GM23248 (cell line): ENCODE measurements at regions not wholly inside any gene's neighbourhood (a gene's known extent, or its start where the extent isn't known, plus 50 kb on each side); places are given as distances from the start of the nearest gene placed in this dataset.

Source experiments
- DNase-seq: peaks from one replicate; pipeline ENCODE4 v3.0.0-alpha.2; 2015
- H2AFZ ChIP-seq: fragments of 200-600 bp; sonication (generic); 2 replicates; pipeline ENCODE4 v1.6.1; 2016; ENCODE audit warnings: antibody characterized with exemption
- H3F3A ChIP-seq: fragments of 200-600 bp; sonication (generic); 2 replicates; pipeline ENCODE4 v1.6.1; 2016; ENCODE audit warnings: mild to moderate bottlenecking, antibody characterized with exemption, mixed run types; ENCODE audit not compliant: insufficient read depth
- H3K27ac ChIP-seq: fragments of 200-600 bp; sonication (generic); 2 replicates; pipeline ENCODE4 v1.5.1; 2016; ENCODE audit warnings: mild to moderate bottlenecking
- H3K27me3 ChIP-seq: fragments of 200-600 bp; sonication (generic); replicated peaks from 2 replicates; pipeline ENCODE4 v1.6.1; 2016; ENCODE audit warnings: mild to moderate bottlenecking; ENCODE audit not compliant: insufficient read depth
- H3K36me3 ChIP-seq: fragments of 200-600 bp; sonication (generic); 2 replicates; pipeline ENCODE4 v1.6.1; 2016; ENCODE audit warnings: low read depth, mild to moderate bottlenecking
- H3K4me1 ChIP-seq: fragments of 200-600 bp; sonication (generic); 2 replicates; pipeline ENCODE4 v1.6.1; 2016; ENCODE audit warnings: mild to moderate bottlenecking; ENCODE audit not compliant: insufficient read depth
- H3K4me2 ChIP-seq: fragments of 200-600 bp; sonication (generic); one replicate; pipeline ENCODE4 v1.6.1; 2016; ENCODE audit warnings: mild to moderate bottlenecking; ENCODE audit not compliant: unreplicated experiment
- H3K4me3 ChIP-seq: fragments of 200-600 bp; sonication (generic); 2 replicates; pipeline ENCODE4 v1.5.1; 2016; ENCODE audit warnings: mild to moderate bottlenecking
- H3K79me2 ChIP-seq: fragments of 200-600 bp; sonication (generic); 2 replicates; pipeline ENCODE4 v1.6.1; 2016; ENCODE audit warnings: mild to moderate bottlenecking; ENCODE audit not compliant: insufficient read depth
- H3K9ac ChIP-seq: fragments of 200-600 bp; sonication (generic); 2 replicates; pipeline ENCODE4 v1.6.1; 2016; ENCODE audit warnings: mild to moderate bottlenecking
- H3K9me2 ChIP-seq: fragments of 200-600 bp; sonication (generic); 2 replicates; pipeline ENCODE4 v1.6.1; 2016; ENCODE audit warnings: mixed run types, mild to moderate bottlenecking, moderate library complexity; ENCODE audit not compliant: insufficient read depth
- H3K9me3 ChIP-seq: fragments of 200-600 bp; sonication (generic); one replicate; pipeline ENCODE4 v1.6.1; 2017; ENCODE audit warnings: low read depth
- H4K20me1 ChIP-seq: fragments of 200-600 bp; sonication (generic); 2 replicates; pipeline ENCODE4 v1.6.0; 2016; ENCODE audit not compliant: insufficient read depth
- EZH2 ChIP-seq: fragments of 200-600 bp; sonication (generic); IDR thresholded peaks from 2 replicates; pipeline ENCODE4 v1.6.1; 2018; ENCODE audit warnings: antibody characterized with exemption, mild to moderate bottlenecking; ENCODE audit not compliant: insufficient read depth, poor library complexity, severe bottlenecking
- EZH2phosphoT487 ChIP-seq: fragments of 200-600 bp; sonication (generic); IDR thresholded peaks from 2 replicates; pipeline ENCODE4 v1.6.1; 2018; ENCODE audit warnings: antibody characterized with exemption, moderate library complexity, mild to moderate bottlenecking, low read depth; ENCODE audit not compliant: insufficient read depth
- WGBS, 2 experiments: methylation state at CpG; one replicate each; pipeline ENCODE4 v1.1.6; 2015 to 2017; ENCODE audit warnings: low lambda C conversion rate in 2 of 2, low coverage in 1 of 2; ENCODE audit errors: missing lambda C conversion rate in 2 of 2; 5-methylcytosine and 5-hydroxymethylcytosine counted together
- in situ Hi-C: fragments of 300-500 bp; cut with MboI; formaldehyde crosslinking; loops from 2 replicates; pipeline ENCODE4 v1.15.0; 2020

DNA sequence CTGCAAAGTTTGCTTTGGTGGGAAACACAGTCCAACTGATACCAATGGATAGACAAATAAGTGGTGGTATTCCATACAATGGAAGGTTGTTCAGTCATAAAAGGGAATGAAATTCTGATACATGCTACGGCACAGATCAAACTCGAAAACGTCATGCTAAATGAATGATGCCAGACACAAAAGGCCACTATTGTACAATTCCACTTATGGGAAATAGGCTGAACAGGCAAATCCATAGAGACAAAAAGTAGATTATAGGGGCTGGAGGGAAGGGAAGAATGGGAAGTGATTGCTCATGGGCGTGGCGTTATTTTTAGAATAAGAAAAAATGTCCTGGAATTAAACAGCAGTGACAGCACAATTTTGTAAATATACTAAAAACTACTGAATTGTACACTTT lies 66.0 kb upstream of the FOXK1 start:
- in situ Hi-C loops, result loop anchor here (25.0 kb wide), 1 partner anchor 1754 kb away; no protein-coding TSS in a partner anchor
- no peaks in the 10 kb centered on the region for H3K36me3 ChIP-seq

DNA sequence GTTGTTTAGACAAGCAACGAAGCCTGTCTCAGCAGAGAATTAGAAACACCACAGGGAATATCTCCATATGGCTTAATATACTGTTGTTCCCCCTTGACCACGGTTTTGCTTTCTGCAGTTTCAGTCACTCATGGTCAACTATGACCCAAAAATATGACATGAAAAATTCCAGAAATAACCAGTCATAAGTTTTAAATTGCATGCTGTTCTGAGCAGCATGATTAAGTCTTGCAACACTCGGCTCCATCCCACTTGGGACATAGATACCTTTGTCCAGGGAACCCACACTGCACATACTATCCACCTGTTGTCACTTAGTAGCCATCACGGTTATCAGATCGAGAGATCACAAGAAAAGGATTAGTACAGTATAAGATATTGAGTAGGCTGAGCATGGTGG lies 60.7 kb upstream of the FOXK1 start:
- 84 to 85% methylated on average over 5 of the region's 5 CpGs for WGBS, 2 experiments
- no peak overlapping the region for H3K27ac ChIP-seq

More for the DNA sequence above, 66.0 kb upstream of the FOXK1 start:
- Histone ChIP-seq H3F3A (peaks cover 16% of the 10 kb centered on the region), H3K4me3 (no peak overlapping the region), H3K9me3 (no peaks in the 10 kb centered on the region), H3K9me2 (no peaks in the 10 kb centered on the region), H2AFZ (no peak overlapping the region), H3K79me2 (no peaks in the 10 kb centered on the region), H4K20me1 (no peaks in the 10 kb centered on the region), H3K27me3 (no peaks in the 10 kb centered on the region), H3K27ac (no peak overlapping the region), H3K4me1 (peaks cover 22% of the 10 kb centered on the region), H3K9ac (no peak overlapping the region), H3K4me2 (no peak overlapping the region)
- no peak for DNase-seq
- TF ChIP-seq EZH2, result no peak
- TF ChIP-seq EZH2phosphoT487, result no peak
- WGBS, 2 experiments, result 98% methylated on average over 5 of the region's 5 CpGs

DNA sequence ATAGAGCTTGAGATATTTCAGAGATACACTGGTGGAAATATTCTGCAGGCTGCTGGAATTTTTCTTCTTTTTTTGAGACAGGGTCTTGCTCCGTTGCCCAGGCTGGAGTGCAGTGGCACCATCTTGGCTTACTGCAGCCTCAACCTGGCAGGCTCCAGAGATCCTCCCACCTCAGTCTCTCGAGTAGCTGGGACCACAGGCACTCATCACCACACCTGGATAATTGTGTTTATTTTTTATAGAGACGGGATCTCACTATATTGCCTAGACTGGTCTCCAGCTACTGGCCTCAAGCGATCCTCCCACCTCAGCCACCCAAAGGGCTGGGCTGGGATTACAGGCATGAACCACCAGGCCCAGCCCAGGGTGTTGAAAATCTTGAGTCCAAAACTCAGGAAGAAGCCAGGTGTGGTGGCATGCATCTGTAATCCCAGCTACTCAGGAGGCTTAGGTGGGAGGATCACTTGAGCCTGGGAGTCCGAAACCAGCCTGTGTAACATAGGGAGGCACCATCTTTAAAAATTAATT lies 55.7 kb upstream of the FOXK1 start:
- no peak overlapping the region for H3K27ac ChIP-seq
- DNase-seq, result no peak
- no peaks in the 10 kb centered on the region for H3K79me2 ChIP-seq
- no peaks in the 10 kb centered on the region for H4K20me1 ChIP-seq
- no peaks in the 10 kb centered on the region for H3K9me2 ChIP-seq
- no peaks in the 10 kb centered on the region for H3K27me3 ChIP-seq
- H2AFZ ChIP-seq, result no peak overlapping the region
- no peak overlapping the region for H3K4me2 ChIP-seq
- 76 to 83% methylated on average over 5 of the region's 5 CpGs for WGBS, 2 experiments
- 0 out of 2 replicates have a peak, but pooled peaks cover 8% of the 10 kb centered on the region for H3K4me1 ChIP-seq
- H3K4me3 ChIP-seq, result no peak overlapping the region
- no peak overlapping the region for H3K9ac ChIP-seq
- TF ChIP-seq EZH2phosphoT487 (no peak), EZH2 (no peak)
- no peaks in the 10 kb centered on the region for H3K36me3 ChIP-seq
- H3K9me3 ChIP-seq, result no peaks in the 10 kb centered on the region
- peaks cover 3% of the 10 kb centered on the region for H3F3A ChIP-seq
- in situ Hi-C loops, result no loop called here

More for the DNA sequence above, 60.7 kb upstream of the FOXK1 start:
- Histone ChIP-seq H3K79me2 (no peaks in the 10 kb centered on the region), H3K27me3 (no peaks in the 10 kb centered on the region), H3K9me2 (no peaks in the 10 kb centered on the region), H3K9ac (no peak overlapping the region), H3K9me3 (no peaks in the 10 kb centered on the region), H3F3A (no peaks in the 10 kb centered on the region), H3K36me3 (no peaks in the 10 kb centered on the region), H3K4me2 (no peak overlapping the region), H4K20me1 (no peaks in the 10 kb centered on the region), H3K4me1 (peaks cover 8% of the 10 kb centered on the region; the same call in 1 of the 2 replicates), H2AFZ (no peak overlapping the region), H3K4me3 (no peak overlapping the region)
- TF ChIP-seq EZH2phosphoT487 (no peak), EZH2 (no peak)
- in situ Hi-C loops, result loop anchor here (25.0 kb wide), 1 partner anchor 1759 kb away; no protein-coding TSS in a partner anchor
- peak; percentile 27 for DNase-seq

DNA sequence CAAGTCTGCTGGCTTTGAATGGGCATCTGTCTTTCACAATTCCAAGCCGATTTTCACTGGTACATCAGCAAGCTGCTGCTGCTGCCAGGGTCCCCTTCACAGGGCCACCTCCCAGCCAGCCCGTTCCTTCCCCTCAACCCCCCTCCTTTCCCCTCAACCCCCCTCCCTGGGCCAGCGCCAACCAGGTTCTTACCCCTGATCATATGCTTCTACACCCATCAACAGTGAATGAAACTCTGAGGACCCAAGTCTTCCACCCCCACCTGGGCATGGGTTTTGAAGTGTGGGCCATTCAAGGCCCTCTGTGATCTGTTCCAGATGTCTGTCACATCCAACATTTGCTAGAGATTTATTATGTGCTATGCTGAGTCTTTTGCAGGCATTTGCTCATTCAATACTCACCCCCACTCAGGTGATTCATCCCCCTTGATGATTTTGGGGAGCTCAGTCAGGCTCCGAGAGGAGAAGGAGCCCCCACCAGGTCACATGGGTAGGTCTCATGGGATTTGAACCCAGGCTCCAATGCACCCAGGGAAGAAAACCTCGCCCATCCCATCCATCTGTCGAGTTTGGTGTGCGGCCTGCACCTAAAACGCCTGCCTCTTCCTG lies 52.7 kb upstream of the FOXK1 start:
- 65 to 66% methylated on average over 8 of the region's 8 CpGs for WGBS, 2 experiments
- no peak overlapping the region for H3K4me2 ChIP-seq
- no peaks in the 10 kb centered on the region for H3K9me2 ChIP-seq
- peak; percentile 23 for DNase-seq
- no peaks in the 10 kb centered on the region for H3K9me3 ChIP-seq
- H3K27me3 ChIP-seq, result no peaks in the 10 kb centered on the region
- H3K36me3 ChIP-seq, result no peaks in the 10 kb centered on the region
- TF ChIP-seq EZH2, result no peak
- TF ChIP-seq EZH2phosphoT487, result no peak
- H3K27ac ChIP-seq, result no peak overlapping the region
- H3K9ac ChIP-seq, result no peak overlapping the region
- peaks cover 14% of the 10 kb centered on the region; the same call in 1 of the 2 replicates for H3K4me1 ChIP-seq
- no peak overlapping the region for H2AFZ ChIP-seq
- no peaks in the 10 kb centered on the region for H4K20me1 ChIP-seq
- no peaks in the 10 kb centered on the region for H3K79me2 ChIP-seq
- in situ Hi-C loops, result no loop called here
- peaks cover 13% of the 10 kb centered on the region for H3F3A ChIP-seq
- H3K4me3 ChIP-seq, result no peak overlapping the region
